Stimulated activated CD4-positive, alpha-beta T cell treated with anti-CD3 and anti-CD28 coated beads, TNF-alpha, amount 100 ng/mL, for 4 hours (primary cell): ENCODE measurements at regions not wholly inside any gene's neighbourhood (a gene's known extent, or its start where the extent isn't known, plus 50 kb on each side); places are given as distances from the start of the nearest gene placed in this dataset.
"Not testable (repeated sequence)": the region's sequence is repeated elsewhere in the genome, so short reads cannot be mapped to it uniquely, and the experiment has no call there.

Experiments used
- DNase-seq, 3 experiments: peaks; one replicate each; pipeline ENCODE4 v3.0.0-alpha.2; 2020; ENCODE audit warnings: low read depth in 3 of 3

GRCh38 chr3:177249203-177249602 lies 51.9 kb upstream of the TBL1XR1 start:
- no peak for DNase-seq

- no peak for DNase-seq
These were observed 52.9 kb upstream of the TBL1XR1 start for GRCh38 chr3:177250151-177250550.

- no peak for DNase-seq
These were observed 54.5 kb upstream of the TBL1XR1 start for GRCh38 chr3:177251755-177252154.

- no peak for DNase-seq
These were observed 59.7 kb upstream of the TBL1XR1 start for GRCh38 chr3:177257006-177257405.

GRCh38 chr3:177257625-177258024 lies 60.3 kb upstream of the TBL1XR1 start:
- DNase-seq = no peak

- no peak for DNase-seq
These were observed 65.1 kb upstream of the TBL1XR1 start for GRCh38 chr3:177262396-177262795.

GRCh38 chr3:177263615-177264368 lies 66.5 kb upstream of the TBL1XR1 start:
- DNase-seq = no peak

GRCh38 chr3:177271811-177272501 lies 74.7 kb upstream of the TBL1XR1 start:
- not testable (repeated sequence) for DNase-seq

GRCh38 chr3:177278016-177278415 lies 80.7 kb upstream of the TBL1XR1 start:
- no peak for DNase-seq

- no peak for DNase-seq
These were observed 82.0 kb upstream of the TBL1XR1 start for GRCh38 chr3:177279118-177279815.

- DNase-seq = no peak
These were observed 84.2 kb upstream of the TBL1XR1 start for GRCh38 chr3:177281292-177282118.

- DNase-seq = no peak
These were observed 84.9 kb upstream of the TBL1XR1 start for GRCh38 chr3:177282119-177282655.

- no peak for DNase-seq
These were observed 86.7 kb upstream of the TBL1XR1 start for GRCh38 chr3:177283983-177284382.

- no peak for DNase-seq
These were observed 87.2 kb upstream of the TBL1XR1 start for GRCh38 chr3:177284383-177284881.

GRCh38 chr3:177286034-177286433 lies 88.8 kb upstream of the TBL1XR1 start:
- no peak for DNase-seq

GRCh38 chr3:177287231-177287630 lies 89.9 kb upstream of the TBL1XR1 start:
- no peak for DNase-seq

GRCh38 chr3:177290633-177291032 lies 93.4 kb upstream of the TBL1XR1 start:
- no peak for DNase-seq

- DNase-seq = no peak
These were observed 96.9 kb upstream of the TBL1XR1 start for GRCh38 chr3:177294221-177294620.

- DNase-seq = no peak
These were observed 97.8 kb upstream of the TBL1XR1 start for GRCh38 chr3:177295116-177295515.

- no peak for DNase-seq
These were observed 102.0 kb upstream of the TBL1XR1 start for GRCh38 chr3:177299250-177299649.
